GM21786 (cell line): ENCODE measurements at regions not wholly inside any gene's neighbourhood (a gene's known extent, or its start where the extent isn't known, plus 50 kb on each side); places are given as distances from the start of the nearest gene placed in this dataset.

Experiments
- ATAC-seq: cut with Tn5 transposase; IDR thresholded peaks from one replicate; pipeline ENCODE4 v1.9.1; 2021; ENCODE audit not compliant: unreplicated experiment

- ATAC-seq: no peak
These were observed 136.8 kb upstream of the TCF21 start for GRCh38 chr6:133752129-133752528.

GRCh38 chr6:133753756-133754155 lies 135.2 kb upstream of the TCF21 start:
- ATAC-seq: no peak

GRCh38 chr6:133754298-133754697 lies 134.6 kb upstream of the TCF21 start:
- no peak for ATAC-seq

GRCh38 chr6:133756078-133756695 lies 132.7 kb upstream of the TCF21 start:
- no peak for ATAC-seq

- no peak for ATAC-seq
These were observed 131.6 kb upstream of the TCF21 start for GRCh38 chr6:133757335-133757734.

- ATAC-seq: no peak
These were observed 130.0 kb upstream of the TCF21 start for GRCh38 chr6:133758815-133759335.

GRCh38 chr6:133759524-133759923 lies 129.4 kb upstream of the TCF21 start:
- ATAC-seq: no peak

GRCh38 chr6:133761706-133762105 lies 127.2 kb upstream of the TCF21 start:
- ATAC-seq: no peak

- no peak for ATAC-seq
These were observed 124.7 kb upstream of the TCF21 start for GRCh38 chr6:133764008-133764753.

GRCh38 chr6:133764754-133765208 lies 124.1 kb upstream of the TCF21 start:
- ATAC-seq: no peak

GRCh38 chr6:133767357-133767970 lies 121.4 kb upstream of the TCF21 start:
- ATAC-seq: no peak

GRCh38 chr6:133768656-133769295 lies 120.1 kb upstream of the TCF21 start:
- ATAC-seq: no peak

- no peak for ATAC-seq
These were observed 119.5 kb upstream of the TCF21 start for GRCh38 chr6:133769463-133769862.

GRCh38 chr6:133772567-133772966 lies 116.3 kb upstream of the TCF21 start:
- no peak for ATAC-seq

- no peak for ATAC-seq
These were observed 115.1 kb upstream of the TCF21 start for GRCh38 chr6:133773776-133774175.

GRCh38 chr6:133774356-133774755 lies 114.6 kb upstream of the TCF21 start:
- no peak for ATAC-seq

- ATAC-seq: no peak
These were observed 110.3 kb upstream of the TCF21 start for GRCh38 chr6:133778414-133779130.

GRCh38 chr6:133779916-133780695 lies 108.8 kb upstream of the TCF21 start:
- no peak for ATAC-seq

- no peak for ATAC-seq
These were observed 102.9 kb upstream of the TCF21 start for GRCh38 chr6:133786016-133786415.

- ATAC-seq: no peak
These were observed 101.8 kb upstream of the TCF21 start for GRCh38 chr6:133787122-133787521.
